KMS-11 (cell line): ENCODE measurements at regions not wholly inside any gene's neighbourhood (a gene's known extent, or its start where the extent isn't known, plus 50 kb on each side); places are given as distances from the start of the nearest gene placed in this dataset.

Experiments
- H2AFZ ChIP-seq: fragments of 200-600 bp; sonication (generic); 2 replicates; pipeline ENCODE4 v1.6.1; 2016; ENCODE audit warnings: antibody characterized with exemption, mixed run types, low read depth
- H3K27ac ChIP-seq: fragments of 200-600 bp; sonication (generic); 2 replicates; pipeline ENCODE4 v1.6.1; 2016; ENCODE audit warnings: mild to moderate bottlenecking, mixed run types
- H3K27me3 ChIP-seq: fragments of 200-600 bp; sonication (generic); 2 replicates; pipeline ENCODE4 v1.6.1; 2017; ENCODE audit warnings: mild to moderate bottlenecking, low read depth, mixed run types, moderate library complexity; ENCODE audit not compliant: insufficient read depth
- H3K36me3 ChIP-seq: fragments of 200-600 bp; sonication (generic); 2 replicates; pipeline ENCODE4 v1.6.1; 2017; ENCODE audit warnings: mild to moderate bottlenecking, mixed run types; ENCODE audit not compliant: insufficient read depth
- H3K4me1 ChIP-seq: fragments of 200-600 bp; sonication (generic); 2 replicates; pipeline ENCODE4 v1.6.1; 2016; ENCODE audit warnings: mild to moderate bottlenecking, low read depth, mixed run types; ENCODE audit not compliant: poor library complexity, severe bottlenecking
- H3K4me2 ChIP-seq: fragments of 200-600 bp; sonication (generic); 2 replicates; pipeline ENCODE4 v1.7.0; 2016; ENCODE audit warnings: mild to moderate bottlenecking, mixed run types
- H3K4me3 ChIP-seq: fragments of 200-600 bp; sonication (generic); IDR thresholded peaks from 2 replicates; pipeline ENCODE4 v1.6.1; 2017; ENCODE audit warnings: low read depth, low read length, mixed read lengths; ENCODE audit not compliant: insufficient read depth
- H3K79me2 ChIP-seq: fragments of 200-600 bp; sonication (generic); 2 replicates; pipeline ENCODE4 v1.6.1; 2016; ENCODE audit warnings: low read depth, mixed run types; ENCODE audit not compliant: insufficient read depth
- H3K9ac ChIP-seq: fragments of 200-600 bp; sonication (generic); 2 replicates; pipeline ENCODE4 v1.6.1; 2016; ENCODE audit warnings: mild to moderate bottlenecking, mixed run types
- H4K20me1 ChIP-seq: fragments of 200-600 bp; sonication (generic); 2 replicates; pipeline ENCODE4 v1.6.1; 2016; ENCODE audit warnings: mild to moderate bottlenecking, mixed run types; ENCODE audit not compliant: insufficient read depth
- TF ChIP-seq, protein P1 (sequence below): fragments of 200-600 bp; sonication (generic); conservative IDR thresholded peaks from 2 replicates; pipeline ENCODE4 v1.6.1; 2017; ENCODE audit warnings: low read depth, mild to moderate bottlenecking, antibody characterized with exemption, low read length, moderate library complexity, mixed read lengths

DNA sequence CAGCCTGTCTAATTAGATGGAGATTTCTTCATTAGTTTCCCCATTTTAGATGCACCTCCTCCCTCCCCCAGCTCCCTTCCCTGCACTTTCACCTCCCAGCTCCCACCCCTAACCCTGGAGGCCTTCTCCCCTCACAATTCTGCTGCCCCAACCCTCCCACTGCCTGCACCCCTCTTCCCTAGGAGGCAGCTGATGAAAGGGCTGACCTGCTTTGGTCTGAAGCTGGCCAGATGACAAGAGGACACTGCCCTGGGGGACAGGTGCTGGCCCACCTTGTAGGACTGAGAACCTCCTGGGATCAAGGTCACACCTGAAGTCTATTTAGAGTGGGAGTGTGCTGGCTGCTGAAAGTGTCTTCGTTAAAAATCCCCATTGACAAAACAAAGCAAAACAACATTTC, 259.4 kb downstream of the TLE3 start:
- no peak overlapping the region for H3K27ac ChIP-seq
- TF ChIP-seq, protein P1, sequence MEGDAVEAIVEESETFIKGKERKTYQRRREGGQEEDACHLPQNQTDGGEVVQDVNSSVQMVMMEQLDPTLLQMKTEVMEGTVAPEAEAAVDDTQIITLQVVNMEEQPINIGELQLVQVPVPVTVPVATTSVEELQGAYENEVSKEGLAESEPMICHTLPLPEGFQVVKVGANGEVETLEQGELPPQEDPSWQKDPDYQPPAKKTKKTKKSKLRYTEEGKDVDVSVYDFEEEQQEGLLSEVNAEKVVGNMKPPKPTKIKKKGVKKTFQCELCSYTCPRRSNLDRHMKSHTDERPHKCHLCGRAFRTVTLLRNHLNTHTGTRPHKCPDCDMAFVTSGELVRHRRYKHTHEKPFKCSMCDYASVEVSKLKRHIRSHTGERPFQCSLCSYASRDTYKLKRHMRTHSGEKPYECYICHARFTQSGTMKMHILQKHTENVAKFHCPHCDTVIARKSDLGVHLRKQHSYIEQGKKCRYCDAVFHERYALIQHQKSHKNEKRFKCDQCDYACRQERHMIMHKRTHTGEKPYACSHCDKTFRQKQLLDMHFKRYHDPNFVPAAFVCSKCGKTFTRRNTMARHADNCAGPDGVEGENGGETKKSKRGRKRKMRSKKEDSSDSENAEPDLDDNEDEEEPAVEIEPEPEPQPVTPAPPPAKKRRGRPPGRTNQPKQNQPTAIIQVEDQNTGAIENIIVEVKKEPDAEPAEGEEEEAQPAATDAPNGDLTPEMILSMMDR, result no peak
- no peaks in the 10 kb centered on the region for H3K36me3 ChIP-seq
- no peaks in the 10 kb centered on the region for H4K20me1 ChIP-seq
- no peak overlapping the region for H3K4me2 ChIP-seq
- no peak overlapping the region for H3K9ac ChIP-seq
- no peak overlapping the region for H2AFZ ChIP-seq
- H3K27me3 ChIP-seq, result no peaks in the 10 kb centered on the region
- H3K4me1 ChIP-seq, result no peaks in the 10 kb centered on the region
- no peaks in the 10 kb centered on the region for H3K79me2 ChIP-seq
- no peak overlapping the region for H3K4me3 ChIP-seq

GRCh38 chr15:69838994-69839393, 258.7 kb downstream of the TLE3 start:
- Histone ChIP-seq H3K79me2 (no peaks in the 10 kb centered on the region), H3K4me1 (no peaks in the 10 kb centered on the region), H3K27ac (no peak overlapping the region), H3K36me3 (no peaks in the 10 kb centered on the region), H3K4me2 (no peak overlapping the region), H3K9ac (no peak overlapping the region), H4K20me1 (no peaks in the 10 kb centered on the region), H3K27me3 (no peaks in the 10 kb centered on the region), H3K4me3 (no peak overlapping the region), H2AFZ (no peak overlapping the region)
- TF ChIP-seq, protein P1, result no peak

DNA sequence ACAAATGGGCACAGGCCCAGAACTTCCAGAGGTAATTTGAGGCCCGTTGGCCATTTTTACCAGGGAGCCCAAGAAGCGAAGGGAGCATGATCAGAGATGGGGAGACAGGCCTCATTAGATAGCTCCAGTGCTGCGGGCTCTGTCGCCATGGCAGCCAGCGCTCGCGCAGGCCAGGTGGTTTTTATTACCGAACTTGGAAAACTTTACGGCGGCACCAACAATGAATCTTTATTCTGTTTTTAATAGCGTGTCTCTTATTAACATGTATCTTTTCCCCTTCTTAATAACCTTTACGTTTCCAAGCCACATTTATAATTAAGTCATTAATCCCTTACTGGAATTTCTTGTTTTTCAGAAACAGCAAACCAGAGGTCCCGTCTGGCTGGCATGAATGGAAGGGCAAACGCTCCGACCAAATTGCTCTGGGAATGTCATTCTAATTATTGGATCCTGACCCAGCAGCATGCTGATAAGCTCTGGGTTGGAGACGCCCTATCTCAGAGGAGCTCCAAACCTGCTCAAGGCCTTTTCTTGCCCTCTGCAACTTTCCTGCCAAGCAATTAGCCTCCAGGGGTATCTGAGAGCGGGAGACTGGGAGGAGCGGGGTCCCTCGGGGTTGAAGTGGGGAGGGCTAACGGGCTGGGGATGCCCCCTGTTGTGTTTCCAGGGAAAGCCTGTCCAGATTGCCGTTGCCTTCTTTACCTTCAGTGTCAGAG, 256.4 kb downstream of the TLE3 start:
- H3K9ac ChIP-seq, result no peak overlapping the region
- H3K4me3 ChIP-seq, result no peak overlapping the region
- H3K79me2 ChIP-seq, result no peaks in the 10 kb centered on the region
- no peak overlapping the region for H2AFZ ChIP-seq
- H3K27ac ChIP-seq, result no peak overlapping the region
- H3K36me3 ChIP-seq, result no peaks in the 10 kb centered on the region
- H3K27me3 ChIP-seq, result no peaks in the 10 kb centered on the region
- H4K20me1 ChIP-seq, result no peaks in the 10 kb centered on the region
- TF ChIP-seq, protein P1, result no peak
- H3K4me2 ChIP-seq, result no peak overlapping the region
- no peaks in the 10 kb centered on the region for H3K4me1 ChIP-seq

- no peaks in the 10 kb centered on the region for H4K20me1 ChIP-seq
- no peaks in the 10 kb centered on the region for H3K79me2 ChIP-seq
- H3K27ac ChIP-seq, result no peak overlapping the region
- H3K4me1 ChIP-seq, result no peaks in the 10 kb centered on the region
- TF ChIP-seq, protein P1, result no peak
- no peak overlapping the region for H3K4me3 ChIP-seq
- no peaks in the 10 kb centered on the region for H3K36me3 ChIP-seq
- no peak overlapping the region for H3K9ac ChIP-seq
- no peaks in the 10 kb centered on the region for H3K27me3 ChIP-seq
- H3K4me2 ChIP-seq, result no peak overlapping the region
- no peak overlapping the region for H2AFZ ChIP-seq
Measured at GRCh38 chr15:69842851-69843250, 254.9 kb downstream of the TLE3 start.
